ENCODE measurements at regions not wholly inside any gene's neighbourhood (a gene's known extent, or its start where the extent isn't known, plus 50 kb on each side); places are given as distances from the start of the nearest gene placed in this dataset.

DNA sequence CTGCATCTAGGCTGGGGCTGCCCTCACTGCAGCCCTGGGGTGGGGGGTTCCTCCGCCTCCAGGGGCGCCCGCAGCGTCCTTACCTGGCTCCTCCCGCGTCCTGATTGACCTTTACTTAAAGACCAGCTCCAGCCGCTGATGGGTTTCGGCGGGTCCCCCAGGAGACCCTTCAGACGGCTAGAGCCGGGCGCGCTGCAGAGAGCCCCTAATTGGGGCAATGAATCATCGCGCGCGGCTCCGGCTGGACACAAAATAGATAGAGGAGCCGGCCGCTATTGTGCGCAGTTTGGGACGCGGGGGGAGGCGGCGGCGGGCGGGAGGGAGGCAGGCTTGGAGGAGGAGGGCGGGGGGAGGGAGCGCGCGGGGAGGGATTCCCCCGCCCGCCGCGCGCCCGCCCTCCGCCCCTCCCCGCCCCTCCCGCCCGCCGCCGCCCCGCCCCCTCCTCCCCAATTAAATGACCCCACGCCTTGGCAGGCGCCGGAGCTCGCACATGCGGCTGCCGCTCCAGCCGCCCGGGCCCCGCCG is 56.5 kb upstream of the CIBAR2 start:
- Mint-ChIP-seq H3K4me3 (peak overlapping the region; percentile 47 to 75), H3K36me3 (peaks cover 0 to 2% of the 10 kb centered on the region in 2 donors), H3K27me3 (ENCODE audit: low read depth in 3 of 3) (peaks cover 67 to 80% (median 71%) of the 10 kb centered on the region in 3 donors), H3K27ac (no peak overlapping the region), H3K4me1 (peaks cover 9% of the 10 kb centered on the region), H3K9me3 (peaks cover 0 to 16% (median 3%) of the 10 kb centered on the region in 7 donors)
- H3K27me3 ChIP-seq (ENCODE audit: control insufficient read depth in 2 of 2, insufficient read depth in 2 of 2, low read length in 2 of 2): peaks cover 28 to 73% of the 10 kb centered on the region in 2 donors
- no peak overlapping the region for H3K4me3 ChIP-seq (replicated peaks in 1 of 3; ENCODE audit: low read depth in 2 of 3, low read length in 3 of 3)
- H3K27ac ChIP-seq (ENCODE audit: low read depth in 1 of 2, low read length in 2 of 2): no peak overlapping the region
- H3K79me2 ChIP-seq (ENCODE audit: insufficient read depth, low read length): no peaks in the 10 kb centered on the region
- 24% methylated on average over 19 of the region's 54 CpGs for WGBS (ENCODE audit: insufficient coverage)
- no peak for DNase-seq
- peaks cover 0 to 5% of the 10 kb centered on the region in 2 donors for H3K4me1 ChIP-seq (ENCODE audit: control insufficient read depth in 1 of 2, insufficient read depth in 2 of 2, low read length in 2 of 2)
- no peaks in the 10 kb centered on the region for H4K20me1 ChIP-seq (ENCODE audit: insufficient read depth, low read length)
- H3K4me2 ChIP-seq (replicated peaks; ENCODE audit: extremely low read depth, low read length, poor library complexity, severe bottlenecking): no peak overlapping the region
- no peak overlapping the region for H3K9ac ChIP-seq (ENCODE audit: insufficient read depth, low read length, poor library complexity, severe bottlenecking)
- TF ChIP-seq, protein P1, sequence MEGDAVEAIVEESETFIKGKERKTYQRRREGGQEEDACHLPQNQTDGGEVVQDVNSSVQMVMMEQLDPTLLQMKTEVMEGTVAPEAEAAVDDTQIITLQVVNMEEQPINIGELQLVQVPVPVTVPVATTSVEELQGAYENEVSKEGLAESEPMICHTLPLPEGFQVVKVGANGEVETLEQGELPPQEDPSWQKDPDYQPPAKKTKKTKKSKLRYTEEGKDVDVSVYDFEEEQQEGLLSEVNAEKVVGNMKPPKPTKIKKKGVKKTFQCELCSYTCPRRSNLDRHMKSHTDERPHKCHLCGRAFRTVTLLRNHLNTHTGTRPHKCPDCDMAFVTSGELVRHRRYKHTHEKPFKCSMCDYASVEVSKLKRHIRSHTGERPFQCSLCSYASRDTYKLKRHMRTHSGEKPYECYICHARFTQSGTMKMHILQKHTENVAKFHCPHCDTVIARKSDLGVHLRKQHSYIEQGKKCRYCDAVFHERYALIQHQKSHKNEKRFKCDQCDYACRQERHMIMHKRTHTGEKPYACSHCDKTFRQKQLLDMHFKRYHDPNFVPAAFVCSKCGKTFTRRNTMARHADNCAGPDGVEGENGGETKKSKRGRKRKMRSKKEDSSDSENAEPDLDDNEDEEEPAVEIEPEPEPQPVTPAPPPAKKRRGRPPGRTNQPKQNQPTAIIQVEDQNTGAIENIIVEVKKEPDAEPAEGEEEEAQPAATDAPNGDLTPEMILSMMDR (IDR thresholded peaks at IDR 0.05): no peak
- H2AFZ ChIP-seq (ENCODE audit: insufficient read depth, low read depth, low read length, poor library complexity, severe bottlenecking): no peak overlapping the region
- H3K36me3 ChIP-seq (replicated peaks in 1 of 2; ENCODE audit: control insufficient read depth in 1 of 2, insufficient read depth in 2 of 2, low read length in 2 of 2): no peaks in the 10 kb centered on the region
- H3K9me3 ChIP-seq (replicated peaks in 1 of 2; ENCODE audit: control insufficient read depth in 1 of 2, insufficient read depth in 1 of 2, low read length in 2 of 2): peaks cover 5 to 9% of the 10 kb centered on the region in 2 donors
- intact Hi-C loops (cut with micrococcal nuclease): no loop called here

DNA sequence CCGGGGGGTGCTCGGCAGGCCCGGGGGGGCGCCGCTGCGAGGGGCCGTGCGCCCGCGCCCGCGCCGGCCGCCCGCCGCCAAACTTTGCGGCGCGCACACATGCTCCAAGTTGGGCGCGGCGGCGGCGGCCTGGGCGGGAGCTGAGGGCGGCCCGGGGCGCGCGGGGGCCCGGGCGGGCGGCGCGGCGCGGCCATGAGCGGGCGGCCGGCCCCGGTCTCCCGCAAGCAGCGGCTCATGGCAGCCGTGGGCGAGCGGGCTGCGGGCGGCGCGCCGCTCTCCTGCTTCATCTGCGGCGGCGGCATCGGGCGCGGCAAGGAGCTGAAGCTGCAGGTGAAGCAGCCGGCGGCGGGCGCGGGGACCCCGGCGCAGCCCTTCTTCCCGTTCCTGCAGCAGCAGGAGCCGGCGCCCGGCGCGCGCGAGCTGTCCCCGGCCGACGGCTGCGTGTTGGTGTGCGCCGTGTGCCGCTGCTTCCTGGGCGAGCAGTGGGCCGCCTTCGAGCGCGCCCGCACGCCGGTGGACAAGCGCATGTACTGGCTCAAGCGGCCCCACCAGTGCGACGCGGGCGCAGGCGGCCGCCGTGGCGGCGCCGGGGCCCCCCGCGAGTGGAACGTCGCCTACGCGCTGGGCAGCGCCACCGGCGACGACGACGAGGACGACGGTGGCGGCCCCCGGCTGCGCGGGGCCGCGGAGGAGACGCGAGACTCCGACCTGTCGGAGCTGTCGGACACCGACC is 57.2 kb upstream of the CIBAR2 start:
- WGBS (ENCODE audit: insufficient coverage): under 1% methylated on average over 125 of the region's 125 CpGs
- H3K4me3 ChIP-seq (replicated peaks in 1 of 3; ENCODE audit: low read depth in 2 of 3, low read length in 3 of 3): no peak overlapping the region
- H3K9me3 ChIP-seq (replicated peaks in 1 of 2; ENCODE audit: control insufficient read depth in 1 of 2, insufficient read depth in 1 of 2, low read length in 2 of 2): peaks cover 5 to 9% of the 10 kb centered on the region in 2 donors
- no peak overlapping the region for H2AFZ ChIP-seq (ENCODE audit: insufficient read depth, low read depth, low read length, poor library complexity, severe bottlenecking)
- no peak for DNase-seq
- peaks cover 0 to 5% of the 10 kb centered on the region in 2 donors for H3K4me1 ChIP-seq (ENCODE audit: control insufficient read depth in 1 of 2, insufficient read depth in 2 of 2, low read length in 2 of 2)
- H3K79me2 ChIP-seq (ENCODE audit: insufficient read depth, low read length): no peaks in the 10 kb centered on the region
- H3K9me3 Mint-ChIP-seq: peaks cover 0 to 16% (median 3%) of the 10 kb centered on the region in 7 donors
- no peak overlapping the region for H3K27ac ChIP-seq (ENCODE audit: low read depth in 1 of 2, low read length in 2 of 2)
- TF ChIP-seq, protein P1 (IDR thresholded peaks at IDR 0.05): no peak
- no peak overlapping the region for H3K9ac ChIP-seq (ENCODE audit: insufficient read depth, low read length, poor library complexity, severe bottlenecking)
- peak overlapping the region; percentile 47 for H3K4me2 ChIP-seq (replicated peaks; ENCODE audit: extremely low read depth, low read length, poor library complexity, severe bottlenecking)
- intact Hi-C loops (cut with micrococcal nuclease): no loop called here
- no peaks in the 10 kb centered on the region for H4K20me1 ChIP-seq (ENCODE audit: insufficient read depth, low read length)
- no peak overlapping the region for H3K4me3 Mint-ChIP-seq
- H3K36me3 ChIP-seq (replicated peaks in 1 of 2; ENCODE audit: control insufficient read depth in 1 of 2, insufficient read depth in 2 of 2, low read length in 2 of 2): no peaks in the 10 kb centered on the region
- H3K27me3 ChIP-seq (ENCODE audit: control insufficient read depth in 2 of 2, insufficient read depth in 2 of 2, low read length in 2 of 2): peaks cover 28 to 80% of the 10 kb centered on the region in 2 donors
- H3K4me1 Mint-ChIP-seq: peaks cover 9% of the 10 kb centered on the region
- peaks cover 0 to 2% of the 10 kb centered on the region in 2 donors for H3K36me3 Mint-ChIP-seq
- H3K27me3 Mint-ChIP-seq (ENCODE audit: low read depth in 3 of 3): peaks cover 70 to 84% (median 74%) of the 10 kb centered on the region in 3 donors
- no peak overlapping the region for H3K27ac Mint-ChIP-seq

All from CD14-positive monocyte (primary cell).